ENCODE measurements at regions not wholly inside any gene's neighbourhood (a gene's known extent, or its start where the extent isn't known, plus 50 kb on each side); places are given as distances from the start of the nearest gene placed in this dataset.

- TF ChIP-seq HNF4A (conservative IDR thresholded peaks at IDR 0.05) (no peak), RXRA (IDR thresholded peaks at IDR 0.05) (no peak), NR2F2 (IDR thresholded peaks at IDR 0.05) (no peak), HNF4G (IDR thresholded peaks at IDR 0.05) (no peak), REST (IDR thresholded peaks at IDR 0.05) (no peak), JUND (IDR thresholded peaks at IDR 0.05) (no peak), YY1 (IDR thresholded peaks at IDR 0.05) (no peak), RAD21 (IDR thresholded peaks at IDR 0.05) (no peak), SP1 (IDR thresholded peaks at IDR 0.05) (no peak), CTCF (IDR thresholded peaks at IDR 0.05; ENCODE audit: low read depth, low read length, missing input control) (no peak), TAF1 (conservative IDR thresholded peaks at IDR 0.05) (no peak), GABPA (IDR thresholded peaks at IDR 0.05 in 1 of 2, conservative IDR thresholded peaks at IDR 0.05 in 1 of 2) (no peak), EGR1 (IDR thresholded peaks at IDR 0.05; ENCODE audit: low read depth in 2 of 2) (no peak), FOXA2 (IDR thresholded peaks at IDR 0.05) (no peak), FOXA1 (IDR thresholded peaks at IDR 0.05) (no peak), MAX (IDR thresholded peaks at IDR 0.05) (no peak)
- TF ChIP-seq, protein P1, sequence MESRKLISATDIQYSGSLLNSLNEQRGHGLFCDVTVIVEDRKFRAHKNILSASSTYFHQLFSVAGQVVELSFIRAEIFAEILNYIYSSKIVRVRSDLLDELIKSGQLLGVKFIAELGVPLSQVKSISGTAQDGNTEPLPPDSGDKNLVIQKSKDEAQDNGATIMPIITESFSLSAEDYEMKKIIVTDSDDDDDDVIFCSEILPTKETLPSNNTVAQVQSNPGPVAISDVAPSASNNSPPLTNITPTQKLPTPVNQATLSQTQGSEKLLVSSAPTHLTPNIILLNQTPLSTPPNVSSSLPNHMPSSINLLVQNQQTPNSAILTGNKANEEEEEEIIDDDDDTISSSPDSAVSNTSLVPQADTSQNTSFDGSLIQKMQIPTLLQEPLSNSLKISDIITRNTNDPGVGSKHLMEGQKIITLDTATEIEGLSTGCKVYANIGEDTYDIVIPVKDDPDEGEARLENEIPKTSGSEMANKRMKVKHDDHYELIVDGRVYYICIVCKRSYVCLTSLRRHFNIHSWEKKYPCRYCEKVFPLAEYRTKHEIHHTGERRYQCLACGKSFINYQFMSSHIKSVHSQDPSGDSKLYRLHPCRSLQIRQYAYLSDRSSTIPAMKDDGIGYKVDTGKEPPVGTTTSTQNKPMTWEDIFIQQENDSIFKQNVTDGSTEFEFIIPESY (IDR thresholded peaks at IDR 0.05) = no peak
- TF ChIP-seq, protein P2, sequence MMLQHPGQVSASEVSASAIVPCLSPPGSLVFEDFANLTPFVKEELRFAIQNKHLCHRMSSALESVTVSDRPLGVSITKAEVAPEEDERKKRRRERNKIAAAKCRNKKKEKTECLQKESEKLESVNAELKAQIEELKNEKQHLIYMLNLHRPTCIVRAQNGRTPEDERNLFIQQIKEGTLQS (IDR thresholded peaks at IDR 0.05) = no peak
- Histone ChIP-seq H3K9ac (ENCODE audit: low read depth in 1 of 2, low read length in 2 of 2) (no peak overlapping the region), H3K27ac (ENCODE audit: low read depth in 1 of 2, low read length in 2 of 2) (no peak overlapping the region), H3K4me1 (ENCODE audit: control insufficient read depth in 4 of 4, insufficient read depth in 4 of 4, low read length in 3 of 4) (no peaks in the 10 kb centered on the region), H3K4me3 (ENCODE audit: low read depth in 1 of 3, low read length in 3 of 3) (no peak overlapping the region), H3K9me3 (ENCODE audit: control insufficient read depth in 4 of 4, low read length in 3 of 4) (no peaks in the 10 kb centered on the region), H3K36me3 (ENCODE audit: control insufficient read depth in 4 of 4, insufficient read depth in 3 of 4, low read depth in 1 of 4, low read length in 3 of 4) (no peaks in the 10 kb centered on the region), H3K27me3 (ENCODE audit: control insufficient read depth in 4 of 4, insufficient read depth in 4 of 4, low read length in 3 of 4) (no peaks in the 10 kb centered on the region)
- WGBS = 38% methylated on average over 6 of the region's 6 CpGs
- no peak for DNase-seq (ENCODE audit: low spot score)
These were observed 69.3 kb upstream of the SOX14 start for GRCh38 chr3:137694836-137695235.

All from liver (tissue), 8 donors.